ENCODE measurements at regions not wholly inside any gene's neighbourhood (a gene's known extent, or its start where the extent isn't known, plus 50 kb on each side); places are given as distances from the start of the nearest gene placed in this dataset.

GRCh38 chr18:24658302-24658701 is 197.9 kb downstream of the HRH4 start:
- Mint-ChIP-seq H3K27ac (no peak overlapping the region), H3K36me3 (no peaks in the 10 kb centered on the region), H3K27me3 (ENCODE audit: low read depth) (no peaks in the 10 kb centered on the region), H3K4me1 (peaks cover 9% of the 10 kb centered on the region), H3K4me3 (no peak overlapping the region), H3K9me3 (no peaks in the 10 kb centered on the region)
- no peak for ATAC-seq
- TF ChIP-seq OVOL2 (CRISPR knock-in tag; IDR thresholded peaks at IDR 0.05; ENCODE audit: borderline replicate concordance): no peak
- no peak for TF ChIP-seq NFYB (CRISPR knock-in tag; conservative IDR thresholded peaks at IDR 0.05; ENCODE audit: low read depth)
- TF ChIP-seq ZNF396 (CRISPR knock-in tag; IDR thresholded peaks at IDR 0.05; ENCODE audit: borderline replicate concordance): no peak
- TF ChIP-seq ATF6 (CRISPR knock-in tag; IDR thresholded peaks at IDR 0.05): no peak
- no peak for TF ChIP-seq FOXK1 (CRISPR knock-in tag; IDR thresholded peaks at IDR 0.05)
- TF ChIP-seq ZNF512 (CRISPR knock-in tag; IDR thresholded peaks at IDR 0.05; ENCODE audit: borderline replicate concordance): no peak
- TF ChIP-seq CBFB (CRISPR knock-in tag; IDR thresholded peaks at IDR 0.05; ENCODE audit: low read depth): no peak
- no peak for TF ChIP-seq GABPB1 (CRISPR knock-in tag; IDR thresholded peaks at IDR 0.05)
- no peak for TF ChIP-seq IRF1 (CRISPR knock-in tag; IDR thresholded peaks at IDR 0.05)
- TF ChIP-seq TCF7 (CRISPR knock-in tag; IDR thresholded peaks at IDR 0.05; ENCODE audit: low read depth): no peak
- no peak for TF ChIP-seq ZNF532 (CRISPR knock-in tag; IDR thresholded peaks at IDR 0.05; ENCODE audit: borderline replicate concordance)
- no peak for TF ChIP-seq EMX1 (CRISPR knock-in tag; IDR thresholded peaks at IDR 0.05)
- TF ChIP-seq NFE2L1 (CRISPR knock-in tag; IDR thresholded peaks at IDR 0.05): no peak
- POLR2A ChIA-PET: no interaction called here
- CTCF ChIA-PET: interaction anchor here (1.0 kb wide), 1 partner anchor 68 kb away, joined by 3 read pairs; no protein-coding TSS in a partner anchor
- DNase-seq (ENCODE audit: low spot score): no peak

GRCh38 chr18:24659827-24660720 is 199.6 kb downstream of the HRH4 start:
- no peak for ATAC-seq
- no peaks in the 10 kb centered on the region for H3K9me3 Mint-ChIP-seq
- no peak for DNase-seq (ENCODE audit: low spot score)
- peaks cover 9% of the 10 kb centered on the region for H3K4me1 Mint-ChIP-seq
- no peaks in the 10 kb centered on the region for H3K27me3 Mint-ChIP-seq (ENCODE audit: low read depth)
- no peak for TF ChIP-seq TP53 (CRISPR knock-in tag; IDR thresholded peaks at IDR 0.05)
- POLR2A ChIA-PET: no interaction called here
- no peak overlapping the region for H3K27ac Mint-ChIP-seq
- CTCF ChIA-PET: no interaction called here
- no peak overlapping the region for H3K4me3 Mint-ChIP-seq
- no peaks in the 10 kb centered on the region for H3K36me3 Mint-ChIP-seq

Measured in WTC11 (cell line).